MV-4-11 (cell line): ENCODE measurements at regions not wholly inside any gene's neighbourhood (a gene's known extent, or its start where the extent isn't known, plus 50 kb on each side); places are given as distances from the start of the nearest gene placed in this dataset.

Experiments used
- DNase-seq: peaks from one replicate; lab custom pipeline; 2025; lab: John Stamatoyannopoulos, UW

GRCh38 chr3:160169139-160169976 is 55.9 kb upstream of the C3orf80 start:
- DNase-seq: no peak

- no peak for DNase-seq
These were observed 54.5 kb upstream of the C3orf80 start for GRCh38 chr3:160170409-160171370.

GRCh38 chr3:160171813-160172212 is 53.4 kb upstream of the C3orf80 start:
- DNase-seq: no peak

- no peak for DNase-seq
These were observed 50.6 kb upstream of the C3orf80 start for GRCh38 chr3:160174621-160175020.
